Stimulated activated CD8-positive, alpha-beta memory T cell treated with anti-CD3 and anti-CD28 coated beads, Interleukin-12 subunit alpha, Interleukin-12 subunit beta, amount 100 ng/mL, for 24 hours (primary cell): ENCODE measurements at regions not wholly inside any gene's neighbourhood (a gene's known extent, or its start where the extent isn't known, plus 50 kb on each side); places are given as distances from the start of the nearest gene placed in this dataset.

Experiments used
- DNase-seq: peaks from one replicate; pipeline ENCODE4 v3.0.0-alpha.2; 2020; ENCODE audit errors: extremely low read depth

GRCh38 chr1:218525451-218526197 is 180.5 kb downstream of the TGFB2 start:
- DNase-seq: no peak

- no peak for DNase-seq
Measured at GRCh38 chr1:218526198-218526580, 181.1 kb downstream of the TGFB2 start.

GRCh38 chr1:218527737-218528136 is 182.6 kb downstream of the TGFB2 start:
- no peak for DNase-seq

GRCh38 chr1:218529646-218530300 is 184.6 kb downstream of the TGFB2 start:
- DNase-seq: no peak

- no peak for DNase-seq
Measured at GRCh38 chr1:218531936-218532335, 186.8 kb downstream of the TGFB2 start.

GRCh38 chr1:218536296-218536986 is 191.3 kb downstream of the TGFB2 start:
- DNase-seq: no peak

- DNase-seq: no peak
Measured at GRCh38 chr1:218537122-218537913, 192.2 kb downstream of the TGFB2 start.

GRCh38 chr1:218538341-218538740 is 193.2 kb downstream of the TGFB2 start:
- DNase-seq: no peak

GRCh38 chr1:218546314-218546713 is 201.2 kb downstream of the TGFB2 start:
- DNase-seq: no peak

GRCh38 chr1:218547957-218548730 is 203.0 kb downstream of the TGFB2 start:
- DNase-seq: no peak

- DNase-seq: no peak
Measured at GRCh38 chr1:218548764-218549163, 203.6 kb downstream of the TGFB2 start.

GRCh38 chr1:218553197-218553596 is 208.1 kb downstream of the TGFB2 start:
- DNase-seq: no peak

- no peak for DNase-seq
Measured at GRCh38 chr1:218556016-218556415, 210.9 kb downstream of the TGFB2 start.

GRCh38 chr1:218557731-218558130 is 212.6 kb downstream of the TGFB2 start:
- DNase-seq: no peak

GRCh38 chr1:218558271-218558810 is 213.2 kb downstream of the TGFB2 start:
- no peak for DNase-seq

- DNase-seq: no peak
Measured at GRCh38 chr1:218565377-218565776, 220.2 kb downstream of the TGFB2 start.

GRCh38 chr1:218568962-218569550 is 223.9 kb downstream of the TGFB2 start:
- DNase-seq: no peak

- DNase-seq: no peak
Measured at GRCh38 chr1:218570456-218570855, 225.3 kb downstream of the TGFB2 start.

GRCh38 chr1:218571491-218571890 is 226.4 kb downstream of the TGFB2 start:
- DNase-seq: no peak

GRCh38 chr1:218572050-218572449 is 226.9 kb downstream of the TGFB2 start:
- no peak for DNase-seq

- DNase-seq: no peak
Measured at GRCh38 chr1:218573925-218574324, 228.8 kb downstream of the TGFB2 start.
